Right atrium auricular region (tissue), 2 donors: ENCODE measurements at regions not wholly inside any gene's neighbourhood (a gene's known extent, or its start where the extent isn't known, plus 50 kb on each side); places are given as distances from the start of the nearest gene placed in this dataset.
"Not testable (repeated sequence)": the region's sequence is repeated elsewhere in the genome, so short reads cannot be mapped to it uniquely, and the experiment has no call there.

Experiments used
- DNase-seq: peaks from one replicate; pipeline ENCODE4 v3.0.0-alpha.2; 2019; ENCODE audit warnings: low spot score
- H3K27ac ChIP-seq, 2 donors: fragments of 200-600 bp; sonication (generic); 1 replicate in 1 of 2; 2 replicates in 1 of 2; pipeline ENCODE4 v1.5.1; 2016 to 2019
- H3K27me3 ChIP-seq, 2 donors: fragments of 200-600 bp; sonication (generic); one replicate each; pipeline versions ENCODE4 v1.5.1 to v1.6.0; 2017 to 2019
- H3K36me3 ChIP-seq: fragments of 200-600 bp; sonication (generic); one replicate; pipeline ENCODE4 v1.5.1; 2016
- H3K4me1 ChIP-seq, 2 donors: fragments of 200-600 bp; sonication (generic); one replicate each; pipeline versions ENCODE4 v1.5.1 to v1.6.0; 2017 to 2019
- H3K4me3 ChIP-seq, 2 donors: fragments of 200-600 bp; sonication (generic); 1 replicate in 1 of 2; 2 replicates in 1 of 2; pipeline ENCODE4 v1.5.1; 2017 to 2019; ENCODE audit warnings: mild to moderate bottlenecking in 1 of 2, moderate library complexity in 1 of 2
- H3K9me3 ChIP-seq, 2 donors: fragments of 200-600 bp; sonication (generic); one replicate each; pipeline ENCODE4 v1.5.1; 2019
- CTCF ChIP-seq, 2 donors: fragments of 200-600 bp; sonication (generic); IDR thresholded peaks; one replicate each; pipeline ENCODE4 v1.5.1; 2019; ENCODE audit warnings: antibody characterized with exemption in 2 of 2

GRCh38 chr15:31222773-31223341 lies 103.8 kb upstream of the KLF13 start:
- no peak overlapping the region for H3K4me3 ChIP-seq
- no peaks in the 10 kb centered on the region for H3K36me3 ChIP-seq
- DNase-seq, result no peak
- no peaks in the 10 kb centered on the region for H3K27me3 ChIP-seq
- H3K9me3 ChIP-seq, result no peaks in the 10 kb centered on the region
- no peak overlapping the region for H3K27ac ChIP-seq
- no peak for TF ChIP-seq CTCF (IDR thresholded peaks at IDR 0.05)
- peaks cover 0 to 13% of the 10 kb centered on the region in 2 donors for H3K4me1 ChIP-seq

GRCh38 chr15:31223478-31224350 lies 102.9 kb upstream of the KLF13 start:
- DNase-seq, result no peak
- TF ChIP-seq CTCF (IDR thresholded peaks at IDR 0.05), result no peak
- peak overlapping the region in 1 of 2 donors; percentile 10 for H3K27ac ChIP-seq

GRCh38 chr15:31224661-31225060 lies 102.0 kb upstream of the KLF13 start:
- not testable (repeated sequence) for H3K27me3 ChIP-seq, H3K27ac ChIP-seq, H3K9me3 ChIP-seq, H3K36me3 ChIP-seq, H3K4me3 ChIP-seq, DNase-seq
- H3K4me1 ChIP-seq, result peaks cover 0 to 17% of the 10 kb centered on the region in 2 donors

More at GRCh38 chr15:31223478-31224350, 102.9 kb upstream of the KLF13 start:
- no peaks in the 10 kb centered on the region for H3K27me3 ChIP-seq
- H3K4me1 ChIP-seq, result peaks cover 0 to 13% of the 10 kb centered on the region in 2 donors
- H3K36me3 ChIP-seq, result no peaks in the 10 kb centered on the region
- peak overlapping the region in 1 of 2 donors; percentile 24 for H3K4me3 ChIP-seq
- no peaks in the 10 kb centered on the region for H3K9me3 ChIP-seq

GRCh38 chr15:31225356-31225955 lies 101.2 kb upstream of the KLF13 start:
- Histone ChIP-seq H3K4me1 (peaks cover 0 to 17% of the 10 kb centered on the region in 2 donors), H3K9me3 (no peaks in the 10 kb centered on the region), H3K4me3 (no peak overlapping the region), H3K27ac (no peak overlapping the region), H3K27me3 (no peaks in the 10 kb centered on the region), H3K36me3 (no peaks in the 10 kb centered on the region)
- DNase-seq, result no peak
- TF ChIP-seq CTCF (IDR thresholded peaks at IDR 0.05), result no peak

- no peak for DNase-seq
- H3K27ac ChIP-seq, result no peak overlapping the region
- no peaks in the 10 kb centered on the region for H3K36me3 ChIP-seq
- H3K4me3 ChIP-seq, result no peak overlapping the region
- peaks cover 0 to 17% of the 10 kb centered on the region in 2 donors for H3K4me1 ChIP-seq
- H3K9me3 ChIP-seq, result no peaks in the 10 kb centered on the region
- no peak for TF ChIP-seq CTCF (IDR thresholded peaks at IDR 0.05)
- no peaks in the 10 kb centered on the region for H3K27me3 ChIP-seq
Observed at GRCh38 chr15:31226021-31226420, 100.6 kb upstream of the KLF13 start.

- Histone ChIP-seq H3K27ac (no peak overlapping the region), H3K4me3 (no peak overlapping the region), H3K4me1 (peaks cover 0 to 17% of the 10 kb centered on the region in 2 donors), H3K9me3 (no peaks in the 10 kb centered on the region), H3K27me3 (no peaks in the 10 kb centered on the region), H3K36me3 (no peaks in the 10 kb centered on the region)
- no peak for DNase-seq
- TF ChIP-seq CTCF (IDR thresholded peaks at IDR 0.05), result no peak
Observed at GRCh38 chr15:31227235-31227634, 99.4 kb upstream of the KLF13 start.
